SHP77 (cell line): ENCODE measurements at regions not wholly inside any gene's neighbourhood (a gene's known extent, or its start where the extent isn't known, plus 50 kb on each side); places are given as distances from the start of the nearest gene placed in this dataset.

ENCODE experiments used
- DNase-seq, 2 experiments: peaks; one replicate each; lab custom pipeline; 2025; lab: John Stamatoyannopoulos, UW

DNA sequence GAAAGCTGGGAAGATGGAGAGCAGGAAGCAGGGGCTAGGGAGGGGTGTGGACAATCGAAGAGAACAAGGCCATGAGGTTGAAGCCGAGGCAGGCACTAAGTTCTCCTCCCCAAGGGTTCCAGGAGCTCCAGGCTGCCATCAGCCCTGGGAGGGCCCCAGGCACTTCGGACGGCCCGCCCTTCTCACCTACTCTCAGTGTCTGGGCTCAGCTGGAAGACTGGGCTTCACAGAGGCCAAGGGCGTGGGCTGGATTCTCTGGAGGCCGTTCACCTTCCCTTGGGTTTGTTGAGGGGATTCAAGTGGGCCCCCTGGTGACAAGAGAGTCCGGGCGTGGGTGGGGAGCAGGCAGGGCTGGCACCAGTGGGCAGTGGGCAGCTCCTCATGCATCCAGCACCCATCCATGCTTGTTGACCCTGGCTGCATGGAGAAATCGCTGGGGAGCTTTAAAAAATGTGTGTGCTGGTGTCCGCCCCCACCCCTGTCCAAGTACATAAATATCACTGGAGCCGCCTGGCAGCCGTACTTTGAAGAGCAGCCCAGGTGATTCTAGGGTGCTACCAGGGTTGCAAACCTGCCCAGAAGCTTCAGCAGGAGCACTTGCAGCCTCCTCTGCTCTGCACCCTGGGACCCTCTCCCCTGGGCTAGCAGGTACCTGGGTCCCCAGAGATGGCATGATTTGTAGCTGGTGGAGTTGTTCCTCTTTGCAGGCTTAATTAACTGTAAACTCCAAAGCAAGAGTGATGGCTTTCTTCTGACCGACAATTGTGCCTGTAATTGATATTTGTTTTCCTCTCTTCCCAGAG, 74.3 kb downstream of the RTL6 start:
- no peak for DNase-seq

DNA sequence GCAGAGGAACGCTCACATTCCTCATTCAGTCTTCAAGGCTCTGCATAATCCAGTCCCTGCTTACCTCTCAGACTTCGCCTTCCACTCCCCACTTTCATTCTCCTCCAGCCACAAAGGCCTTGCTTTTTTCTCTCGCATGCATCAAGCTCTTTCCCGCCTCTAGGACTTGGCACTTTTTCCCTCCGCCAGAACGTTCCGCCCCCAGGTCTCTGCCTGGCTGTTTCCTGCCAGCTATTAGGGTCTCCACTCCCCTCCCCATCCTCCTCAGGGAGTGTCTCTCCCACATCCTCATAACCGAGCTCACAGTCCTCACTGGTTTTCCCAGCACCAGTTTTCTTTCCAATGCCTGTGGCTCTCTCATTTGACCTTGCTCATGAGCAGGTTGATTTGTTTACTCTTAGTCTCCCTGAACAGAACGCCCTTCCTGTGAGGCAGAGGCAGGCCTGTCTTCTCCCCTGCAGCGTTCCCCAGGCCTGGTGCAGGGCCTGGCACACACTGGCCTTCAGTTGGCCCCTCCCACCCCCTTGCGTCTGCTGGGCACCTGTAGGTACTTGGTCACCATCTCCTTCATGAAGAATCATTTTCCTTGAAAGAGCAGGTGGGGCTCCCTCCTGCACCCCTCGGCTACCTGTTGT, 75.2 kb downstream of the RTL6 start:
- no peak for DNase-seq

- no peak for DNase-seq
These were observed 78.6 kb downstream of the RTL6 start for GRCh38 chr22:44419429-44419828.

DNA sequence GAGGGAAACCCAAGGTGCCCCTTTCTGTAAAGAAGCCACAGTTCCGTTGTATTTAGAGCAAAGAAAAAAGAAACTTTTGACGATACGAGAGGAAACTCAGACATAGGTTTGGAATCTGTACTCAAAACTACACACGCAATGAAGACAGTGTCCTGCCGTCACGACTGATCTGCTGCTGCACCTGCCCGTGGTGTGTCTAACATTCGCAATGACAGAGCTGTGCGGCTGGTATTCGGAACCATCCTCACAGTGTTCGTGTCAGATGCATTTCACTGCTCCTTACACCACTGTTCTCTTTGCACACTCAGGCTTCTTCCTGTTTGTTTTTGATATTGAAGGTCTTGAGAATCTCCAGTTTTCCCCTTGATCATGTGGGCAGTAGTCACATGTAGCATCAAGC, 84.8 kb downstream of the RTL6 start:
- DNase-seq, result no peak

DNA sequence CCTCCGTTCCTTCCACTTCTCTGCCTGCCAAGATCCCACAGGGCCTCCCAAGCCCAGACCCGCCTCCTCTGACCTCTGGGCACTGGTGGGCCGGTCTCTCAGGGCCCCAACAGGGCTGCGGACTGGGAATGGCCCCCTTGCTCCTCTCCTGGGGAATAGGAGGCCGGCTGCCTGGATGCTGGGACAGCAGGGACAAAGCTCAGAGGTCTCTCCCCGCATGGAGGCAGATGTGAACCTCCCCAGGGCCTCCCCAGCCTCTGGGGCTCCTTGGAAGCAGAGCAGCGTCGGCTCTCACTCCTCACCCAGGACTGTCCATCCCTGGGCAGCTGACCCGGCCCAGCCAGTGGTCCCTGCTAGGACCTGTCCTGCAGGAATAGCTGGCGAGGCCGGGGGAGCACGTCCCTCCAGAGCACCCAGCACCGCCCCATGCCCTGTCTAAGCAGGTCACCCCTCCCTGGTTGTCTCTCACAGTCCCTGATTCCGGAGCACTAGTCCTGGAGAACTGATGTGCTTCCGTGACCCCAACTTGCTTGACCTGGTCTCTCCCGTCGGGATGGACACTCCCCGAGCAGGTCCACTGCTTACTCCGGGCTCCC, 85.8 kb downstream of the RTL6 start:
- DNase-seq, result no peak

- no peak for DNase-seq
These were observed 86.6 kb downstream of the RTL6 start for GRCh38 chr22:44411226-44412135.

GRCh38 chr22:44410451-44410991, 87.5 kb downstream of the RTL6 start:
- peak; percentile 56 to 58 for DNase-seq

GRCh38 chr22:44409974-44410316, 88.1 kb downstream of the RTL6 start:
- no peak for DNase-seq

DNA sequence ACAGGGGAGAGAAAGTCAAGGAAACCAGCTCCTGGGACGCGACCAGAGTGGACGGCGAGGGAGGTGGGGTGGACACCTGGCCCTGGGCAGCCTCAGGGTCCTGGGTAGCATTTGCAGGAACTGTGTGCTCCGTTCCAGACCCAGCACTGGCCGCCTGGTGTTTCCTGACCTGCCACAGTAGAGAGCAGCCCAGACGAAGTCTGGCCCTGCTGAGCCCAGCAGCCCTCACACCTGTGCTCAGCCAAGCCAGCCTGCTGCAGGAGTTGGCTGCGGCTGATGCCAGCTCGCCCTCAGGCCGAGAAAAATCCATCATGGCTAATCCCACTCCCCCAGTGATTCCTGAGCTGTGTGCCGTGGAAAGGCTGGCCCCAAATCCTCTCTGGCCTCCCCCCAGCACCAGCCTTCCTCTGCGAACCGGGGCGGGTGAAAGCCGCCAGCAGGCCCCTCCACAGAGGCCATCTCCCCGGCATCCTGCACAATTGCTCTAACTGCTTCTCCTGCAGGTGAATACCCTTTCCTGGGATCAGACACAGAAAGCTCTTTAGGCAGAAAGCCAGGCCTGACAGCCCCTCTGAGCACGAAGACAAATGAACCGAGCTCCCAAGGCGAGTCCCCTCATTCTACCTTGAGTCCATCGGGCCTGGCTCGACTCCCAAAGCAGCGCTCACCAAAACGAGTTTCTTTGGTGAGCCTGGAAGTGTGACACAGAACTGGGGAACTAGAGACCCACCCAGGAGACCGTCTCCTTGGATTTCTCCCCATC, 88.6 kb downstream of the RTL6 start:
- DNase-seq, result no peak

DNA sequence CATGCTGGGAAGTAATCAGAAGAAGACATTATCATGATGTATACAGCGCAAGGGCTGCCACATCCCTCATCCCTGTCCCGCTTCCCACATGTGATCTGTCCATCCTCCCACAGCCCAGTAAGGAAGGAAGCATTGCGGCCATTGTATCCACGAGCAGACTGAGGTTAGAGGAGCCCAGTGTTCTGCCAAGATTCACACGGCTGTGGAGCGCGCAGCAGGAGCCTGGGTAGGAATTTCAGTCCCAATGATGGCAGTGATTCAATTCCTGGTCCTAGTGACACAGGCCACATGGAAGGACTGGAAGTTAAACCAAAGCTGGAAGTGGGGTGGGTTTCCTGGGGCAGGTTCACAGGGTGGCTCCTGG, 89.2 kb downstream of the RTL6 start:
- no peak for DNase-seq

DNA sequence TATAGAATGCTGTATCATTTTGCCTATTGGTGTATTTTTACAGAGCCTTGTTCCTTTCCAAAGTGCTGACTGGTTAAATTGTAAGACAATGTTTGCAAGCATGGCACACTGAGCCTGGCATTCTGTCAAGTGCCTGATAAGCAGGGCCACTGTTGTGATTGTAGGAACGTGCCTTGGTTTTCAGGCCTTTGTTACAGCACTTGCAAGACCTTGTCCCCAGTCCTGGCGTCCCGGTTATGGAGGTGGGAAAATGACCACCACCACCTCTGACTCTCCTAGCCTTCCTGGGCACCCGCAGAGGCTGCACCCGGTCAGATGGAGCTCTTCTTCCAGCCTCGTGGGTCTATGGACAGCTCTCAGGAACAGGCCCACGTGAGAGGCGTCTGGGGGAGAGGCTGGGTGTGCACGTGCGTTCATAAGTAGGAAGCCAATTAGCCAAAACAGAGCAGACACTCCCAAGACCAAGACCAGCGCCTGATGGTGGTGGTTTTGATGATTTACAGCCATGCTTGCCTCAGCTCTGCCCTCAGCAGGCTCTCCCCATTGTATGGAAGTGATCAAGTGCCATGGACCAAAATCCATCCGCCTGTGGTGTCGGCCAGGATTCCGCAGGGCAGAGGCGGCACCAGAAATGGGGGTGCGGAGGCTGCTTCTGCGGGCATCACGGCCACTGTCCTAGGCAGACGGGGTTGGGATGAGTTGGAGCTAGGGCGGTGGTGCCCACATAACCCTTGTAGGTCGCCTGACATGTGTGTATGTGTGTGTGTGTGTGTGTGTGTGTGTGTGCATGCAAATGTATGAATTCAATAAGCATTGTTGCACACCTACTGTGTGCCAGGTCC, 89.8 kb downstream of the RTL6 start:
- no peak for DNase-seq

DNA sequence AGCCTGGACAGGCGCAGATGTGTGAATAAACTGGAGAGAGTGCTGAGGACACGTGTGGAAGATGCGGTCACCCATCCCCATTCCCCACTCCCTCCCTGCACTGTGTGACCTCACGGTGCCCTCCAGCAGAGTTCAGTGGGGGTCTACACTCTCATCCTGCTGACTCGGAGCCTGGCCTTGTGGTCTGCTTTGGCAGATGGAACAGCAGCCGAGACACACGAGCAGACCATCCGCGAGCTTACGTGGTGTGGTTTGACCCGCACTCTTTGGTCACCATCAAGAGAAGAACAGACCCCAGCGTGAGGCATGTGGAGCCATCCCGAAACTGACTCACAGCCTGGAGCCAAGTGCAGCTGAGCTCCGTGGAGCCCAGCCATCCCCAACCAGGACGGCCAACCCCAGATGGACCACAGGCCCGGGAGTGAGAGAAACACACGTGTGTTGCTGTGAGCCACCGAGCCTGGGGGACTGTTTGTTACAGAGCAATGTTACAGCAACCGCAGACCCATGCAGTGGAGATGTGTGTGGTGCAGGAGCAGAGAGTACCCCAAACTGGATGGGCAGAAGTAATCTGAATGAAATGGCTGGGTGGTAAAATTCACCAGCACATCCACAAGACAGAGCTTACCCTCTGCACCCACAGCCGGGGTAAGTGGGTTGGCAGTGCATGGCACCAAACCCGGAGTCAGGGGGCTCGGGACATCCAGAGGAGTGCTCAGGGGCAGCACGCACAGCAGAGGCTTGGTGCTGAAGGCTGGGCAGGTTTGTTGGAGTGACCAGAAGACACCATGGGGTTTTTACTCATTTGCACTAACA, 90.7 kb downstream of the RTL6 start:
- no peak for DNase-seq

GRCh38 chr22:44406341-44407170, 91.5 kb downstream of the RTL6 start:
- DNase-seq, result no peak

- no peak for DNase-seq
These were observed 92.4 kb downstream of the RTL6 start for GRCh38 chr22:44405661-44406060.

- DNase-seq, result no peak
These were observed 91.7 kb upstream of the SHISAL1 start for GRCh38 chr22:44404341-44405020.

GRCh38 chr22:44403602-44404329, 91.0 kb upstream of the SHISAL1 start:
- DNase-seq, result no peak

GRCh38 chr22:44403166-44403565, 90.4 kb upstream of the SHISAL1 start:
- DNase-seq, result no peak
